Mammary epithelial cell (primary cell): ENCODE measurements at regions not wholly inside any gene's neighbourhood (a gene's known extent, or its start where the extent isn't known, plus 50 kb on each side); places are given as distances from the start of the nearest gene placed in this dataset.

ENCODE experiments used
- CTCF ChIP-seq, 2 donors: IDR thresholded peaks in 1 of 2; conservative IDR thresholded peaks in 1 of 2; 2 replicates each; pipeline ENCODE4 v1.5.1; 2011 to 2012; ENCODE audit warnings: inconsistent platforms in 2 of 2, low read length in 2 of 2, mild to moderate bottlenecking in 2 of 2, control low read depth in 1 of 2, low read depth in 1 of 2; ENCODE audit not compliant: insufficient read depth in 1 of 2; ENCODE audit errors: extremely low read depth in 1 of 2
- EZH2 ChIP-seq: IDR thresholded peaks from 2 replicates; pipeline ENCODE4 v1.6.1; 2012; ENCODE audit warnings: low read length, inconsistent platforms, borderline replicate concordance

- TF ChIP-seq CTCF (conservative IDR thresholded peaks at IDR 0.05 in 1 of 2, IDR thresholded peaks at IDR 0.05 in 1 of 2; ENCODE audit: extremely low read depth in 1 of 2, insufficient read depth in 1 of 2, low read depth in 1 of 2, low read length in 2 of 2) = peak; percentile 56 to 60
- no peak for TF ChIP-seq EZH2
Observed at GRCh38 chrX:36908801-36909675, 99.1 kb upstream of the FAM47C start.
